ENCODE measurements at regions not wholly inside any gene's neighbourhood (a gene's known extent, or its start where the extent isn't known, plus 50 kb on each side); places are given as distances from the start of the nearest gene placed in this dataset.

DNA sequence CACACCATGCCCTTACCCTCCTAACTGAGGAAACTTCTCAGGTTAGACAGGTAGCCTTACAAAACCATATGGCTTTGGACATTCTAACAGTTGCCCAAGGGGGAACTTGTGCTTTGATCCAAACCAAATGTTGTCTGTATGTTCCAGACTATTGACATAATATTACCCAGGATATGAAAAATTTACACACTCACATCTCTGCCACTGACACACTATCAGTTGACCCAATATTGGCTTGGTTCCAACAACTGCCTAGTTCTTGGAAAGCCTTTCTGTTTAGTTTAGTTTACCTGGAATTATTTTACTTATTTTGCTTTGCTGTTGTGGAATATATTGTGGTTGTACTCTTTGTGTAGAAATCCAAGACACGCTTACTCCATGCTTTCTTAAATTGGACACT lies 178.4 kb downstream of the RNF152 start:
- TF ChIP-seq, protein P1, sequence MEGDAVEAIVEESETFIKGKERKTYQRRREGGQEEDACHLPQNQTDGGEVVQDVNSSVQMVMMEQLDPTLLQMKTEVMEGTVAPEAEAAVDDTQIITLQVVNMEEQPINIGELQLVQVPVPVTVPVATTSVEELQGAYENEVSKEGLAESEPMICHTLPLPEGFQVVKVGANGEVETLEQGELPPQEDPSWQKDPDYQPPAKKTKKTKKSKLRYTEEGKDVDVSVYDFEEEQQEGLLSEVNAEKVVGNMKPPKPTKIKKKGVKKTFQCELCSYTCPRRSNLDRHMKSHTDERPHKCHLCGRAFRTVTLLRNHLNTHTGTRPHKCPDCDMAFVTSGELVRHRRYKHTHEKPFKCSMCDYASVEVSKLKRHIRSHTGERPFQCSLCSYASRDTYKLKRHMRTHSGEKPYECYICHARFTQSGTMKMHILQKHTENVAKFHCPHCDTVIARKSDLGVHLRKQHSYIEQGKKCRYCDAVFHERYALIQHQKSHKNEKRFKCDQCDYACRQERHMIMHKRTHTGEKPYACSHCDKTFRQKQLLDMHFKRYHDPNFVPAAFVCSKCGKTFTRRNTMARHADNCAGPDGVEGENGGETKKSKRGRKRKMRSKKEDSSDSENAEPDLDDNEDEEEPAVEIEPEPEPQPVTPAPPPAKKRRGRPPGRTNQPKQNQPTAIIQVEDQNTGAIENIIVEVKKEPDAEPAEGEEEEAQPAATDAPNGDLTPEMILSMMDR (conservative IDR thresholded peaks at IDR 0.05; ENCODE audit: low read depth, low read length): no peak
- no peak overlapping the region for H3K4me3 ChIP-seq (ENCODE audit: low read depth, low read length)
- DNase-seq (ENCODE audit: low read depth): no peak

DNA sequence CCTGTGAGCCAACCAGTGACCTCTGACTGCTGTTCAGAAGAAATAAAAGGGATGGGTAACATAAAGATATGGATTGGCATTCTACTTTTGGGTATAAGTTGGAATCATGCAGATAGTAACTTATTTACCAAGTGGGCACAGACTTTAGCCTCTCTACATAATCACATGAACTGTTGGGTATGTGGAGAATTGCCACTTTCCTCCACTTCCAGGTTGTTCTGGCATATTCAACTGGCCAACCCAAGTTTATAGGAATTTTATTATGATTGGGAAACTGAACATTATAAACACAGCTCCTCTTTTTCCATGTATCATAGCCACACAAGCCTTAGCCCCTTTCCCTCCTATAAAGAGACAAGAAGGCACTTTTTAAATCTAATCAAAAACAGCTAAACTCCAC lies 179.3 kb downstream of the RNF152 start:
- H3K4me3 ChIP-seq (ENCODE audit: low read depth, low read length): no peak overlapping the region
- no peak for DNase-seq (ENCODE audit: low read depth)
- TF ChIP-seq, protein P1 (conservative IDR thresholded peaks at IDR 0.05; ENCODE audit: low read depth, low read length): no peak

DNA sequence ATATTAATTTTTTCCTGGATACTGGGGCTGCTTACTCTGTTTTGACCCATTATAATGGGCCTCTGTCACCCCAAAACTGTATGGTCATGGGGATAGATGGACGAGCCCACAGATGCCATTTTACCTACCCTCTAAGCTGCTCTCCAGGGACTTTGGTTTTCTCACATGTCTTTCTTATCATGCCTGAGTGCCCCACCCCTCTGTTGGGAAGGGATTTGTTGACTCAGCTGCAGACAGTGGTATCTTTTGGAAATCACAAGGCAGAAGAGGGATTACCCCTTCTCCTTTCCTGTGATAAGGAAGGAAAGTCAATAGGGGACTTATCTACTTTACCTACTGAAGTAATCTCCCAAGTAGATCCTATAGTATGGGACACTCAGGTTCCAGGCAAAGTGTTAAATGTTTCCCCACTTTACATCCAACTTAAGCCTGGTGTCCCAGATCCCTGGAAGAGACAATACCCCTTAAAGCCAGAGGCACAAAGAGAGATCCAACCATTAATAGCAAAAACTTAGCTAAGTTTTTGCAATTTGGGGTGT lies 182.7 kb downstream of the RNF152 start:
- no peak for DNase-seq (ENCODE audit: low read depth)
- TF ChIP-seq, protein P1 (conservative IDR thresholded peaks at IDR 0.05; ENCODE audit: low read depth, low read length): no peak
- H3K4me3 ChIP-seq (ENCODE audit: low read depth, low read length): no peak overlapping the region

DNA sequence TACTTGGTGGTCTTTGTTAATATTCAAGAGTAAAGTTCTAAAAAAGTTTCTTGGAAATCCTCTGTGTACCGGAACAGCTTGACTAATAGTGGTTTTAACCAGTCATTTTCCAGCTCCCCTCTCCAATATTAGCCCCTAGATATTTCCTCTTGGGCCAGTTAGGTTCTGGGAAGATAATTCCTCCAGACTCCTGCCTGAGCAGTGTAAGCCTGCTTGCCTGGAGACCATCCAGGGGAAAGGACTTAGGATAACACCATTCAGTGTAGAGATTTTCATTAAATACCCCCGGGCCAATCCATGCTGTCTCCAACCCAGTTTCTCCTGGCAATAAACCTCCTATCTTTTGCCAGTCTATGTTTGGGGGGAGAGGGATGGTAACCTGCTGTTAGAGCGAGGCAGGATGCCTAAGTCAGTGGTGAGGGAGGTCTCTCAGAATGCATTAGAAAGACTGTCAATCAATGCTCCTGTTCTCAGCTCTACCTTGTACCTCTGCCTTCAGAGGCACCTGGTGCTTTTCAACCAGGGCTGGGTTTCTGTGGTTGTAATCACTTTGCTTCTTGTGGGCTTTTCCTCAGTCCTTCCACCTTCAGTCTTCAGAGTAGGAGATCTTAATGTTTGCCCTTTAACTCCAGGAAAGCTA lies 186.4 kb downstream of the RNF152 start:
- no peak overlapping the region for H3K4me3 ChIP-seq (ENCODE audit: low read depth, low read length)
- DNase-seq (ENCODE audit: low read depth): no peak
- TF ChIP-seq, protein P1 (conservative IDR thresholded peaks at IDR 0.05; ENCODE audit: low read depth, low read length): no peak

DNA sequence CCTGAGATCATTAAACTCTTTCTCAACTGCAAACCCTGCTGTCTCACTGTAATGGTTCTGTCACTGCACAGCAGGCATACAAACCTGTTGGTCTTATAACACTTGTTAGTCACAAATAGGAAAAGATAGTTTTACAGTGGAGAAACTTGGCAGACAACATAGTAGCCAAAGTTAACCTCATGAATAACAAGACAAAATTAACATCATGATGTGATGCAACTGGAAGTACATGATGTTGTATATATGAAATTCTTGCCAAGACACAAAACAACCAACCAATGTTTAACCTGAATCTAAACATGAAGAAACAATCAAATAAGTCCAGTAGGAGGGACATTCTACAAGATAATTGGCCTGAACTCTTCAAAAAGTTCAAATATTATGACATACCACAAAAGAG lies 189.3 kb downstream of the RNF152 start:
- H3K4me3 ChIP-seq (ENCODE audit: low read depth, low read length): no peak overlapping the region
- TF ChIP-seq, protein P1 (conservative IDR thresholded peaks at IDR 0.05; ENCODE audit: low read depth, low read length): no peak
- DNase-seq (ENCODE audit: low read depth): no peak

DNA sequence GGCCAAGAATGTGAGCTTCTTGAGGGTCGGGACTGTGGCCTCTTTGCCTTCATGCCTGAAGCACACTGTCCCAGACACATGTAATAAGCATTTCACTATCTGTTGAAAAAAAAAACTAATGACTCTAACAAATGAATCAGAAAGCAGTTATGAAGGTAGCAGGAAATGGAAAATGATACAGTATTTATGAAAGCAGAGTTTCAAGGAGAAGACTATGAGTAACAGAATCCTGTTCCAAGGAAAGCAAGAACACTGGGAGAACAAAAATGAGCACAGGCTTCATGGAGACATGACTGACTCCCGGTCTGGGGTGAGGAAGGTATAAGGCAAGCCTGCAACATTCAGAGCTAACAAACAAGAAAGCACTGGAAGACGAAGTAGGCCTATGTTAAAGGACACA lies 190.8 kb downstream of the RNF152 start:
- H3K4me3 ChIP-seq (ENCODE audit: low read depth, low read length): no peak overlapping the region
- no peak for DNase-seq (ENCODE audit: low read depth)
- TF ChIP-seq, protein P1 (conservative IDR thresholded peaks at IDR 0.05; ENCODE audit: low read depth, low read length): no peak
